K562 (cell line): ENCODE measurements at regions not wholly inside any gene's neighbourhood (a gene's known extent, or its start where the extent isn't known, plus 50 kb on each side); places are given as distances from the start of the nearest gene placed in this dataset.

Experiments used
- ATAC-seq: fragments of 200-7000 bp; cut with Tn5 transposase; 3 replicates; pipeline ENCODE4 v1.9.1; 2020; ENCODE audit warnings: moderate library complexity
- BruUV-seq: library from RNA; stranded (reverse); fragments of 400-500 nt; replicated peaks from 2 replicates; lab custom pipeline; 2021; lab: Mats Ljungman, UMichigan
- CTCF ChIA-PET: fragments of 300-600 bp; formaldehyde crosslinking; extraction: SDS; loops from one replicate; lab custom pipeline; 2021; ENCODE audit warnings: low intra/inter-chr PET ratio; lab: Yijun Ruan, JAX
- POLR2A ChIA-PET: fragments of 300-600, 350-650 bp; sonication (Branson Sonifier 250); formaldehyde crosslinking; extraction: SDS; loops from one replicate; lab custom pipeline; 2021; ENCODE audit warnings: antibody characterized with exemption, inconsistent platforms; lab: Yijun Ruan, JAX
- DNase-seq, 4 experiments: peaks; one replicate each; pipeline versions ENCODE4 v3.0.0 to v3.0.0-alpha.2; 2011 to 2018; ENCODE audit warnings: low spot score in 3 of 4, mixed read lengths in 3 of 4; ENCODE audit errors: extremely low read depth in 1 of 4
- FAIRE-seq: peaks from 2 replicates; lab custom pipeline; 2011; peaks lifted over from hg19 to GRCh38; lab: Jason Lieb, UNC
- H2AFZ ChIP-seq: 2 replicates; pipeline ENCODE4 v1.6.0; 2011; ENCODE audit warnings: low read depth, low read length, control low read depth, inconsistent platforms
- H3K27ac ChIP-seq: fragments of 200-600 bp; 3 replicates; pipeline ENCODE4 v1.8.0; 2011; ENCODE audit warnings: low read depth, mild to moderate bottlenecking, control low read depth, inconsistent platforms, low read length, moderate library complexity, mixed read lengths; ENCODE audit errors: extremely low read depth
- H3K27me3 ChIP-seq, 2 experiments: fragments of 300-600 bp in 1 of 2; 2 replicates in 1 of 2; 3 replicates in 1 of 2; pipeline versions ENCODE4 v1.6.0 to v1.8.0; 2011; ENCODE audit warnings: inconsistent platforms in 2 of 2, low read length in 2 of 2, mild to moderate bottlenecking in 1 of 2, mixed read lengths in 1 of 2, moderate library complexity in 1 of 2; ENCODE audit not compliant: control insufficient read depth in 2 of 2, insufficient read depth in 2 of 2
- H3K36me3 ChIP-seq: fragments of 300-600 bp; 3 replicates; pipeline ENCODE4 v1.8.0; 2011; ENCODE audit warnings: mild to moderate bottlenecking, low read length, inconsistent platforms; ENCODE audit not compliant: control insufficient read depth, insufficient read depth
- H3K4me1 ChIP-seq, 2 experiments: fragments of 200-600 bp in 1 of 2; replicated peaks in 1 of 2; 2 replicates in 1 of 2; 3 replicates in 1 of 2; pipeline versions ENCODE4 v1.5.1 to v1.8.0; 2011; ENCODE audit warnings: inconsistent platforms in 2 of 2, low read length in 2 of 2, mild to moderate bottlenecking in 1 of 2, mixed read lengths in 1 of 2, moderate library complexity in 1 of 2; ENCODE audit not compliant: control insufficient read depth in 2 of 2, insufficient read depth in 2 of 2
- H3K4me2 ChIP-seq: 2 replicates; pipeline ENCODE4 v1.6.1; 2011; ENCODE audit warnings: low read length, control low read depth, inconsistent platforms, mixed read lengths; ENCODE audit not compliant: insufficient read depth
- H3K4me3 ChIP-seq: fragments of 200-600 bp; sonication (generic), shearing (Covaris generic); 2 replicates; pipeline ENCODE4 v1.5.1; 2016; ENCODE audit warnings: control low read depth, inconsistent platforms
- H3K79me2 ChIP-seq: fragments of 200-600 bp; 3 replicates; pipeline ENCODE4 v1.8.0; 2011; ENCODE audit warnings: low read length, inconsistent platforms; ENCODE audit not compliant: control insufficient read depth, insufficient read depth
- H3K9ac ChIP-seq, 2 experiments: 2 replicates each; pipeline versions ENCODE4 v1.6.0 to v1.6.1; 2011; ENCODE audit warnings: low read depth in 2 of 2, low read length in 2 of 2, control low read depth in 1 of 2, inconsistent platforms in 1 of 2, mild to moderate bottlenecking in 1 of 2, mixed read lengths in 1 of 2; ENCODE audit not compliant: insufficient read depth in 1 of 2
- H3K9me1 ChIP-seq: one replicate; pipeline ENCODE4 v1.6.0; 2011; ENCODE audit warnings: inconsistent platforms, mild to moderate bottlenecking, low read length, moderate library complexity; ENCODE audit not compliant: control insufficient read depth, insufficient read depth
- H3K9me3 ChIP-seq: replicated peaks from 2 replicates; pipeline ENCODE4 v1.5.1; 2011; ENCODE audit warnings: low read depth, low read length, inconsistent platforms; ENCODE audit not compliant: control insufficient read depth, insufficient read depth
- H4K20me1 ChIP-seq: replicated peaks from 2 replicates; pipeline ENCODE4 v1.6.1; 2011; ENCODE audit warnings: low read length, inconsistent platforms, mixed read lengths; ENCODE audit not compliant: control insufficient read depth, insufficient read depth
- ARHGAP35 ChIP-seq: fragments of 450-650 bp; IDR thresholded peaks from 2 replicates; pipeline ENCODE4 v1.6.1; 2018; ENCODE audit not compliant: partially characterized antibody
- BACH1 ChIP-seq: fragments of 200-800 bp; sonication (Bioruptor generic); IDR thresholded peaks from 2 replicates; pipeline ENCODE4 v1.6.1; 2016; ENCODE audit warnings: missing genetic modification characterization, missing compliant biosample characterization
- CBX8 ChIP-seq: fragments of 200-600 bp; sonication (generic); IDR thresholded peaks from 2 replicates; pipeline ENCODE4 v1.6.1; 2012; ENCODE audit warnings: borderline replicate concordance, mixed run types, low read depth, mild to moderate bottlenecking, moderate library complexity, mixed read lengths, low read length, control low read depth, inconsistent platforms; ENCODE audit not compliant: poor library complexity, severe bottlenecking; ENCODE audit errors: extremely low read depth
- DNMT1 ChIP-seq: fragments of 450-650 bp; IDR thresholded peaks from 2 replicates; pipeline ENCODE4 v1.6.1; 2016; ENCODE audit warnings: antibody characterized with exemption, mild to moderate bottlenecking
- GATAD2A ChIP-seq: fragments of 450-650 bp; IDR thresholded peaks from 2 replicates; pipeline ENCODE4 v1.6.1; 2017
- KAT2B ChIP-seq: IDR thresholded peaks from one replicate; pipeline ENCODE4 v1.6.1; 2012; ENCODE audit warnings: low read depth, mild to moderate bottlenecking, control low read depth, inconsistent platforms, low read length, moderate library complexity
- SETDB1 ChIP-seq: IDR thresholded peaks from one replicate; pipeline ENCODE4 v1.6.1; 2012; ENCODE audit warnings: low read length, control low read depth, inconsistent platforms
- SREBF2 ChIP-seq: sonication (generic); formaldehyde crosslinking; IDR thresholded peaks from 2 replicates; pipeline ENCODE4 v1.4.0; 2020; ENCODE audit warnings: mild to moderate bottlenecking, missing genetic modification reagents
- ZNF347 ChIP-seq: fragments of 450-650 bp; formaldehyde crosslinking; IDR thresholded peaks from 2 replicates; pipeline ENCODE4 v1.4.0; 2020; ENCODE audit warnings: low read depth, mild to moderate bottlenecking, moderate library complexity
- ZNF57 ChIP-seq: fragments of 450-650 bp; formaldehyde crosslinking; IDR thresholded peaks from 2 replicates; pipeline ENCODE4 v1.4.0; 2020; ENCODE audit warnings: mild to moderate bottlenecking, moderate library complexity
- WGBS: fragments of 100-300 bp; shearing (Covaris generic); methylation state at CpG from one replicate; pipeline ENCODE4 v1.1.6; 2016; ENCODE audit warnings: low coverage, mixed read lengths; ENCODE audit not compliant: insufficient coverage; ENCODE audit errors: missing lambda C conversion rate; 5-methylcytosine and 5-hydroxymethylcytosine counted together
- in situ Hi-C: fragments of 300-500 bp; cut with MboI; formaldehyde crosslinking; loops from 4 replicates; pipeline ENCODE4 v1.15.0; 2018; ENCODE audit warnings: inconsistent platforms, mixed read lengths
- intact Hi-C: fragments of 100-400 bp; cut with micrococcal nuclease; formaldehyde crosslinking; loops from 2 replicates; pipeline ENCODE4 v1.14.2; 2022
- TF ChIP-seq, protein P1 (sequence below): sonication (generic); formaldehyde crosslinking; IDR thresholded peaks from 2 replicates; pipeline ENCODE4 v1.8.1; 2023; ENCODE audit warnings: mild to moderate bottlenecking, missing genetic modification reagents
- TF ChIP-seq, protein P2 (sequence below): fragments of 450-650 bp; IDR thresholded peaks from 2 replicates; pipeline ENCODE4 v1.6.1; 2016; ENCODE audit warnings: low read depth, mild to moderate bottlenecking, moderate library complexity
- TF ChIP-seq, protein P3 (sequence below), 3 experiments: fragments of 200-800 bp in 1 of 3; fragments of 250-450 bp in 1 of 3; fragments of 450-650 bp in 1 of 3; sonication (Bioruptor Pico) in 1 of 3; sonication (Bioruptor generic) in 1 of 3; formaldehyde crosslinking in 1 of 3; IDR thresholded peaks; 2 replicates each; pipeline versions ENCODE4 v1.6.1 to v1.8.0; 2016 to 2022; ENCODE audit warnings: mild to moderate bottlenecking in 2 of 3, missing genetic modification characterization in 2 of 3, missing compliant biosample characterization in 1 of 3, moderate library complexity in 1 of 3
- TF ChIP-seq, protein P4 (sequence below): fragments of 450-650 bp; IDR thresholded peaks from 2 replicates; pipeline ENCODE4 v1.6.1; 2018; ENCODE audit warnings: mild to moderate bottlenecking, low read depth; ENCODE audit not compliant: partially characterized antibody

GRCh38 chr10:57014758-57015157 is 653.7 kb upstream of the ZWINT start:
- H4K20me1 ChIP-seq = no peaks in the 10 kb centered on the region
- DNase-seq = no peak
- no peaks in the 10 kb centered on the region for H3K9me1 ChIP-seq
- FAIRE-seq = no peak
- H3K4me2 ChIP-seq = no peak overlapping the region
- intact Hi-C loops = no loop called here
- H3K36me3 ChIP-seq = no peaks in the 10 kb centered on the region
- H2AFZ ChIP-seq = no peak overlapping the region
- ATAC-seq = no peak
- no peaks in the 10 kb centered on the region for H3K27me3 ChIP-seq
- H3K4me1 ChIP-seq = no peaks in the 10 kb centered on the region
- no TSS peak for BruUV-seq
- H3K79me2 ChIP-seq = no peaks in the 10 kb centered on the region
- no peak overlapping the region for H3K9ac ChIP-seq
- TF ChIP-seq, protein P1, sequence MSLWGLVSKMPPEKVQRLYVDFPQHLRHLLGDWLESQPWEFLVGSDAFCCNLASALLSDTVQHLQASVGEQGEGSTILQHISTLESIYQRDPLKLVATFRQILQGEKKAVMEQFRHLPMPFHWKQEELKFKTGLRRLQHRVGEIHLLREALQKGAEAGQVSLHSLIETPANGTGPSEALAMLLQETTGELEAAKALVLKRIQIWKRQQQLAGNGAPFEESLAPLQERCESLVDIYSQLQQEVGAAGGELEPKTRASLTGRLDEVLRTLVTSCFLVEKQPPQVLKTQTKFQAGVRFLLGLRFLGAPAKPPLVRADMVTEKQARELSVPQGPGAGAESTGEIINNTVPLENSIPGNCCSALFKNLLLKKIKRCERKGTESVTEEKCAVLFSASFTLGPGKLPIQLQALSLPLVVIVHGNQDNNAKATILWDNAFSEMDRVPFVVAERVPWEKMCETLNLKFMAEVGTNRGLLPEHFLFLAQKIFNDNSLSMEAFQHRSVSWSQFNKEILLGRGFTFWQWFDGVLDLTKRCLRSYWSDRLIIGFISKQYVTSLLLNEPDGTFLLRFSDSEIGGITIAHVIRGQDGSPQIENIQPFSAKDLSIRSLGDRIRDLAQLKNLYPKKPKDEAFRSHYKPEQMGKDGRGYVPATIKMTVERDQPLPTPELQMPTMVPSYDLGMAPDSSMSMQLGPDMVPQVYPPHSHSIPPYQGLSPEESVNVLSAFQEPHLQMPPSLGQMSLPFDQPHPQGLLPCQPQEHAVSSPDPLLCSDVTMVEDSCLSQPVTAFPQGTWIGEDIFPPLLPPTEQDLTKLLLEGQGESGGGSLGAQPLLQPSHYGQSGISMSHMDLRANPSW = no peak
- TF ChIP-seq GATAD2A = no peak
- TF ChIP-seq SREBF2 = no peak
- no peak for TF ChIP-seq ARHGAP35
- TF ChIP-seq KAT2B = no peak
- no peak for TF ChIP-seq ZNF57 (CRISPR knock-in tag)
- TF ChIP-seq, protein P2, sequence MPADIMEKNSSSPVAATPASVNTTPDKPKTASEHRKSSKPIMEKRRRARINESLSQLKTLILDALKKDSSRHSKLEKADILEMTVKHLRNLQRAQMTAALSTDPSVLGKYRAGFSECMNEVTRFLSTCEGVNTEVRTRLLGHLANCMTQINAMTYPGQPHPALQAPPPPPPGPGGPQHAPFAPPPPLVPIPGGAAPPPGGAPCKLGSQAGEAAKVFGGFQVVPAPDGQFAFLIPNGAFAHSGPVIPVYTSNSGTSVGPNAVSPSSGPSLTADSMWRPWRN = no peak
- TF ChIP-seq ZNF347 (CRISPR knock-in tag) = no peak
- TF ChIP-seq BACH1 = no peak
- no peak for TF ChIP-seq CBX8
- TF ChIP-seq, protein P3, sequence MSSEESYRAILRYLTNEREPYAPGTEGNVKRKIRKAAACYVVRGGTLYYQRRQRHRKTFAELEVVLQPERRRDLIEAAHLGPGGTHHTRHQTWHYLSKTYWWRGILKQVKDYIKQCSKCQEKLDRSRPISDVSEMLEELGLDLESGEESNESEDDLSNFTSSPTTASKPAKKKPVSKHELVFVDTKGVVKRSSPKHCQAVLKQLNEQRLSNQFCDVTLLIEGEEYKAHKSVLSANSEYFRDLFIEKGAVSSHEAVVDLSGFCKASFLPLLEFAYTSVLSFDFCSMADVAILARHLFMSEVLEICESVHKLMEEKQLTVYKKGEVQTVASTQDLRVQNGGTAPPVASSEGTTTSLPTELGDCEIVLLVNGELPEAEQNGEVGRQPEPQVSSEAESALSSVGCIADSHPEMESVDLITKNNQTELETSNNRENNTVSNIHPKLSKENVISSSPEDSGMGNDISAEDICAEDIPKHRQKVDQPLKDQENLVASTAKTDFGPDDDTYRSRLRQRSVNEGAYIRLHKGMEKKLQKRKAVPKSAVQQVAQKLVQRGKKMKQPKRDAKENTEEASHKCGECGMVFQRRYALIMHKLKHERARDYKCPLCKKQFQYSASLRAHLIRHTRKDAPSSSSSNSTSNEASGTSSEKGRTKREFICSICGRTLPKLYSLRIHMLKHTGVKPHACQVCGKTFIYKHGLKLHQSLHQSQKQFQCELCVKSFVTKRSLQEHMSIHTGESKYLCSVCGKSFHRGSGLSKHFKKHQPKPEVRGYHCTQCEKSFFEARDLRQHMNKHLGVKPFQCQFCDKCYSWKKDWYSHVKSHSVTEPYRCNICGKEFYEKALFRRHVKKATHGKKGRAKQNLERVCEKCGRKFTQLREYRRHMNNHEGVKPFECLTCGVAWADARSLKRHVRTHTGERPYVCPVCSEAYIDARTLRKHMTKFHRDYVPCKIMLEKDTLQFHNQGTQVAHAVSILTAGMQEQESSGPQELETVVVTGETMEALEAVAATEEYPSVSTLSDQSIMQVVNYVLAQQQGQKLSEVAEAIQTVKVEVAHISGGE (CRISPR knock-in tag; IDR thresholded peaks at IDR 0.05) = no peak
- TF ChIP-seq, protein P4, sequence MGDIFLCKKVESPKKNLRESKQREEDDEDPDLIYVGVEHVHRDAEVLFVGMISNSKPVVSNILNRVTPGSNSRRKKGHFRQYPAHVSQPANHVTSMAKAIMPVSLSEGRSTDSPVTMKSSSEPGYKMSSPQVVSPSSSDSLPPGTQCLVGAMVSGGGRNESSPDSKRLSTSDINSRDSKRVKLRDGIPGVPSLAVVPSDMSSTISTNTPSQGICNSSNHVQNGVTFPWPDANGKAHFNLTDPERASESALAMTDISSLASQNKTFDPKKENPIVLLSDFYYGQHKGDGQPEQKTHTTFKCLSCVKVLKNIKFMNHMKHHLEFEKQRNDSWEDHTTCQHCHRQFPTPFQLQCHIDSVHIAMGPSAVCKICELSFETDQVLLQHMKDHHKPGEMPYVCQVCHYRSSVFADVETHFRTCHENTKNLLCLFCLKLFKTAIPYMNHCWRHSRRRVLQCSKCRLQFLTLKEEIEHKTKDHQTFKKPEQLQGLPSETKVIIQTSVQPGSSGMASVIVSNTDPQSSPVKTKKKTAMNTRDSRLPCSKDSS = no peak
- no peak for TF ChIP-seq DNMT1
- TF ChIP-seq SETDB1 = no peak
- ChIA-PET CTCF (no interaction called here), POLR2A (no interaction called here)
- H3K27ac ChIP-seq = no peak overlapping the region
- no peak overlapping the region for H3K4me3 ChIP-seq
- 0% methylated on average over 3 of the region's 3 CpGs for WGBS
- in situ Hi-C loops = no loop called here
- peaks cover 2% of the 10 kb centered on the region; the same call in 1 of the 2 replicates for H3K9me3 ChIP-seq
